ENCODE measurements at regions not wholly inside any gene's neighbourhood (a gene's known extent, or its start where the extent isn't known, plus 50 kb on each side); places are given as distances from the start of the nearest gene placed in this dataset.

DNA sequence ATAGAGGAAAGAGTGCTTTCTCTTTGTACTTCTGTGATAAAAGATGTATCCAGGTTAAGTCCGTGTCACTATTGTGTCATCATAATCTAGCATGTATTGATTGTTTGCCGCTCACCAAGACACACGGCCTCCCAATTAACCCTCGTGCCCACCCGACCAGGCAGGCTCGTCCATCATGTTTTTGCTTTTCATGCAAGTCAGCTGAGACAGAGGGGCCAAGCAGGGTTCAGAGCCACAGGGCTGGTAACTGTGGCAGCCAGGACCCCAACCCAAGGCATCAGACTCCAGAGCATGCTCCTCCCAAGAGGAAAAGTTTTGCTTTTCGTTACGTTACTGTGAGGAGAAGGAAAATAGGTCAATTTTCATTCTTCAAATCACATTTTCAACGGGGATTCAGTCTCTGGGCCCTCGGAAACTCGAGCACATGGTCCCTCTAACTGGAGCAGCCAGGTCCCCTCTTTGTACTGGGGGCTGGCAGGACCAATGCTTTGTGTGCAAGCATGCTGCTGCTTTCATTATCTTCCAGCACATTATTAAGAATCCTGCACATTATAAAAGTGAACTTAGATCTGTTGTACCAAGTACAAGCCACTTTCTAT, 161.1 kb upstream of the TOPAZ1 start:
- TF ChIP-seq, protein P1, sequence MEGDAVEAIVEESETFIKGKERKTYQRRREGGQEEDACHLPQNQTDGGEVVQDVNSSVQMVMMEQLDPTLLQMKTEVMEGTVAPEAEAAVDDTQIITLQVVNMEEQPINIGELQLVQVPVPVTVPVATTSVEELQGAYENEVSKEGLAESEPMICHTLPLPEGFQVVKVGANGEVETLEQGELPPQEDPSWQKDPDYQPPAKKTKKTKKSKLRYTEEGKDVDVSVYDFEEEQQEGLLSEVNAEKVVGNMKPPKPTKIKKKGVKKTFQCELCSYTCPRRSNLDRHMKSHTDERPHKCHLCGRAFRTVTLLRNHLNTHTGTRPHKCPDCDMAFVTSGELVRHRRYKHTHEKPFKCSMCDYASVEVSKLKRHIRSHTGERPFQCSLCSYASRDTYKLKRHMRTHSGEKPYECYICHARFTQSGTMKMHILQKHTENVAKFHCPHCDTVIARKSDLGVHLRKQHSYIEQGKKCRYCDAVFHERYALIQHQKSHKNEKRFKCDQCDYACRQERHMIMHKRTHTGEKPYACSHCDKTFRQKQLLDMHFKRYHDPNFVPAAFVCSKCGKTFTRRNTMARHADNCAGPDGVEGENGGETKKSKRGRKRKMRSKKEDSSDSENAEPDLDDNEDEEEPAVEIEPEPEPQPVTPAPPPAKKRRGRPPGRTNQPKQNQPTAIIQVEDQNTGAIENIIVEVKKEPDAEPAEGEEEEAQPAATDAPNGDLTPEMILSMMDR (IDR thresholded peaks at IDR 0.05) = no peak
- no peak for TF ChIP-seq POLR2A (IDR thresholded peaks at IDR 0.05)
